Fibroblast of lung (primary cell): ENCODE measurements at regions not wholly inside any gene's neighbourhood (a gene's known extent, or its start where the extent isn't known, plus 50 kb on each side); places are given as distances from the start of the nearest gene placed in this dataset.

Source experiments
- DNase-seq, 2 donors: peaks; one replicate each; pipeline versions ENCODE4 v3.0.0 to v3.0.0-alpha.2; 2010; ENCODE audit warnings: low read depth in 2 of 2
- H2AFZ ChIP-seq: 2 replicates; pipeline ENCODE4 v1.5.1; 2012; ENCODE audit warnings: low read length, control low read depth, inconsistent platforms
- H3K27ac ChIP-seq: 2 replicates; pipeline ENCODE4 v1.5.1; 2011; ENCODE audit warnings: low read length, control low read depth; ENCODE audit not compliant: insufficient read depth
- H3K27me3 ChIP-seq: 2 replicates; pipeline ENCODE4 v1.5.1; 2011; ENCODE audit warnings: mild to moderate bottlenecking, low read length; ENCODE audit not compliant: control insufficient read depth, insufficient read depth
- H3K36me3 ChIP-seq: 2 replicates; pipeline ENCODE4 v1.5.1; 2011; ENCODE audit warnings: low read length; ENCODE audit not compliant: control insufficient read depth, insufficient read depth
- H3K4me1 ChIP-seq: 2 replicates; pipeline ENCODE4 v1.5.1; 2011; ENCODE audit warnings: low read length; ENCODE audit not compliant: control insufficient read depth, insufficient read depth; ENCODE audit errors: extremely low read depth
- H3K4me2 ChIP-seq: 2 replicates; pipeline ENCODE4 v1.5.1; 2011; ENCODE audit warnings: low read length, control low read depth; ENCODE audit not compliant: insufficient read depth; ENCODE audit errors: extremely low read depth
- H3K4me3 ChIP-seq, 4 experiments: fragments of 200-600 bp in 1 of 4; sonication (generic) in 1 of 4; replicated peaks in 1 of 4; 2 replicates each; pipeline ENCODE4 v1.5.1; 2011 to 2016; ENCODE audit warnings: low read length in 4 of 4, low read depth in 3 of 4, mild to moderate bottlenecking in 3 of 4, control low read depth in 2 of 4, inconsistent platforms in 1 of 4, mixed read lengths in 1 of 4; ENCODE audit not compliant: insufficient read depth in 1 of 4; ENCODE audit errors: control extremely low read depth in 1 of 4
- H3K79me2 ChIP-seq: 2 replicates; pipeline ENCODE4 v1.5.1; 2012; ENCODE audit warnings: mild to moderate bottlenecking, low read length, inconsistent platforms; ENCODE audit not compliant: control insufficient read depth, insufficient read depth
- H3K9ac ChIP-seq: 2 replicates; pipeline ENCODE4 v1.5.1; 2011; ENCODE audit warnings: mild to moderate bottlenecking, low read length, control low read depth; ENCODE audit not compliant: insufficient read depth
- H3K9me3 ChIP-seq: 2 replicates; pipeline ENCODE4 v1.5.1; 2012; ENCODE audit warnings: low read depth, low read length; ENCODE audit not compliant: control insufficient read depth, insufficient read depth
- H4K20me1 ChIP-seq: 2 replicates; pipeline ENCODE4 v1.5.1; 2011; ENCODE audit warnings: low read length; ENCODE audit not compliant: control insufficient read depth, insufficient read depth; ENCODE audit errors: extremely low read depth
- CTCF ChIP-seq, 2 donors: IDR thresholded peaks in 1 of 2; conservative IDR thresholded peaks in 1 of 2; 1 replicate in 1 of 2; 2 replicates in 1 of 2; pipeline ENCODE4 v1.5.1; 2011 to 2012; ENCODE audit warnings: low read length in 2 of 2, control low read depth in 1 of 2, inconsistent platforms in 1 of 2, low read depth in 1 of 2, mild to moderate bottlenecking in 1 of 2
- EZH2 ChIP-seq: IDR thresholded peaks from 2 replicates; pipeline ENCODE4 v1.5.1; 2012; ENCODE audit warnings: low read length, control low read depth, mild to moderate bottlenecking; ENCODE audit errors: missing control alignments

GRCh38 chr9:79776581-79776980 lies 204.8 kb downstream of the TLE4 start:
- Histone ChIP-seq H3K9me3 (no peaks in the 10 kb centered on the region), H3K4me3 (no peak overlapping the region), H3K9ac (no peak overlapping the region), H3K36me3 (no peaks in the 10 kb centered on the region), H3K27ac (no peak overlapping the region), H3K79me2 (no peaks in the 10 kb centered on the region), H2AFZ (no peak overlapping the region), H4K20me1 (no peaks in the 10 kb centered on the region), H3K27me3 (no peaks in the 10 kb centered on the region), H3K4me1 (no peaks in the 10 kb centered on the region), H3K4me2 (no peak overlapping the region)
- TF ChIP-seq CTCF (conservative IDR thresholded peaks at IDR 0.05 in 1 of 2, IDR thresholded peaks at IDR 0.05 in 1 of 2; ENCODE audit: low read depth in 1 of 2, low read length in 2 of 2) (no peak), EZH2 (no peak)
- DNase-seq = peak in 1 of 2 donors; percentile 80
